ENCODE measurements at regions not wholly inside any gene's neighbourhood (a gene's known extent, or its start where the extent isn't known, plus 50 kb on each side); places are given as distances from the start of the nearest gene placed in this dataset.
"Not testable (repeated sequence)": the region's sequence is repeated elsewhere in the genome, so short reads cannot be mapped to it uniquely, and the experiment has no call there.

DNA sequence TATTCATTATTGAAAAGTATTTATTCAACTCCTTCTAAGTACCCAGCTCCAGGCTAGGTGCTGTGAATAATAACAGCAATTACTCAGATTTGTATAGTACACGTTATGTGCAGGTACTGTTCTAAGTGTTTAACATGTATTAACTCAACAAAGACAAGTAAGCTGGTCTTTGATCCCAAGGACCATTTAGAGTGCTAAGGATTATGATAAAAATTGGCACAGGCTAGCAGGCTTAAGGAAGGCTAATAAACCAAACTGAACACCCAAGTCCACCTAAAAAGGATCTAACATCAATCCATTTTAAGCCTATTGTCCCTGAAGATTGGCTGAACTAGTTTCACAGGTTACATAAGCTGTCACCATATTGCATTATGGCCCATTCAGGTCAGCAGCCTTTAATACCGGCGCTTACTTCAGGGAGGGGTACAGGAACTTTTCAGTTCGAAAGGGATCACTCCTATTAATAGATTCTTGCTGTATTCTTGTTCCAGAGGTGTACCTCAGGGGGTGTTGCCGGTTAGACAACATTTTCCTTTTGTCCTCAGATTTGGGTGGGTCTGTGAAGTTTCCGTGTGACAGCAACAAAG lies 99.0 kb upstream of the GMDS start:
- H3K27me3 ChIP-seq (ENCODE audit: control insufficient read depth, insufficient read depth, low read length): no peaks in the 10 kb centered on the region
- H3K9ac ChIP-seq (ENCODE audit: low read depth, low read length): no peak overlapping the region
- H3K9me3 ChIP-seq (ENCODE audit: control insufficient read depth, insufficient read depth, low read length): no peaks in the 10 kb centered on the region
- H3K36me3 ChIP-seq (ENCODE audit: control insufficient read depth, insufficient read depth, low read length): no peaks in the 10 kb centered on the region
- no peak overlapping the region for H3K4me3 ChIP-seq (ENCODE audit: low read depth, low read length)
- no peaks in the 10 kb centered on the region for H3K4me1 ChIP-seq (ENCODE audit: control insufficient read depth, insufficient read depth, low read length)

GRCh38 chr6:2327591-2327990 lies 82.2 kb upstream of the GMDS start:
- no peaks in the 10 kb centered on the region for H3K4me1 ChIP-seq (ENCODE audit: control insufficient read depth, insufficient read depth, low read length)
- no peak overlapping the region for H3K4me3 ChIP-seq (ENCODE audit: low read depth, low read length)
- H3K27me3 ChIP-seq (ENCODE audit: control insufficient read depth, insufficient read depth, low read length): no peaks in the 10 kb centered on the region
- H3K36me3 ChIP-seq (ENCODE audit: control insufficient read depth, insufficient read depth, low read length): no peaks in the 10 kb centered on the region
- no peak overlapping the region for H3K9ac ChIP-seq (ENCODE audit: low read depth, low read length)
- H3K9me3 ChIP-seq (ENCODE audit: control insufficient read depth, insufficient read depth, low read length): peaks cover 10% of the 10 kb centered on the region

- H3K9ac ChIP-seq (ENCODE audit: low read depth, low read length): no peak overlapping the region
- no peaks in the 10 kb centered on the region for H3K36me3 ChIP-seq (ENCODE audit: control insufficient read depth, insufficient read depth, low read length)
- H3K4me3 ChIP-seq (ENCODE audit: low read depth, low read length): no peak overlapping the region
- no peaks in the 10 kb centered on the region for H3K4me1 ChIP-seq (ENCODE audit: control insufficient read depth, insufficient read depth, low read length)
- H3K9me3 ChIP-seq (ENCODE audit: control insufficient read depth, insufficient read depth, low read length): peaks cover 10% of the 10 kb centered on the region
- H3K27me3 ChIP-seq (ENCODE audit: control insufficient read depth, insufficient read depth, low read length): no peaks in the 10 kb centered on the region
These were observed 79.0 kb upstream of the GMDS start for GRCh38 chr6:2324166-2324953.

GRCh38 chr6:2317498-2317897 lies 72.1 kb upstream of the GMDS start:
- H3K4me3 ChIP-seq (ENCODE audit: low read depth, low read length); H3K4me1 ChIP-seq (ENCODE audit: control insufficient read depth, insufficient read depth, low read length); H3K36me3 ChIP-seq (ENCODE audit: control insufficient read depth, insufficient read depth, low read length); H3K9ac ChIP-seq (ENCODE audit: low read depth, low read length); H3K9me3 ChIP-seq (ENCODE audit: control insufficient read depth, insufficient read depth, low read length); H3K27me3 ChIP-seq (ENCODE audit: control insufficient read depth, insufficient read depth, low read length): not testable (repeated sequence)

DNA sequence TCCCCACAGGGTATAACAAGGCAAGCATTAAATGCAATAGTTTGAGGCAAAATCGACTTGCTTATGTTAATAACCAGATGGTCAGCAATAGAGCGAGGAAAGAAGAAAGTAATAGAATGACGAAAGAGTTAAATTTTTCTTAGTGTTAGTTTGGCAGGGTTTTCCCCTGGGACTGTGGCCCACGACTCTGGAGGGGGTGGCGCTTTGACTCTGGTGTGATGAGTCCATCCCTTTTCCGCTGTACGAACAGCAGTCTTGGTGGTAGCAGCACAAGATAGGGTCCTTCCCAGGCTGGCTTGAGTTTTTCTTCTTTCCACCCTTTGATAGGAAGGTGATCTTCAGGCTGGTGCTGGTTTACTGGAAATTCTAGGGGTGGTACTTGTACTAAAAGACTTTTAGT lies 69.2 kb upstream of the GMDS start:
- Histone ChIP-seq H3K36me3 (ENCODE audit: control insufficient read depth, insufficient read depth, low read length) (peaks cover 2% of the 10 kb centered on the region), H3K9me3 (ENCODE audit: control insufficient read depth, insufficient read depth, low read length) (peaks cover 3% of the 10 kb centered on the region), H3K4me3 (ENCODE audit: low read depth, low read length) (no peak overlapping the region), H3K9ac (ENCODE audit: low read depth, low read length) (no peak overlapping the region), H3K4me1 (ENCODE audit: control insufficient read depth, insufficient read depth, low read length) (no peaks in the 10 kb centered on the region), H3K27me3 (ENCODE audit: control insufficient read depth, insufficient read depth, low read length) (no peaks in the 10 kb centered on the region)

DNA sequence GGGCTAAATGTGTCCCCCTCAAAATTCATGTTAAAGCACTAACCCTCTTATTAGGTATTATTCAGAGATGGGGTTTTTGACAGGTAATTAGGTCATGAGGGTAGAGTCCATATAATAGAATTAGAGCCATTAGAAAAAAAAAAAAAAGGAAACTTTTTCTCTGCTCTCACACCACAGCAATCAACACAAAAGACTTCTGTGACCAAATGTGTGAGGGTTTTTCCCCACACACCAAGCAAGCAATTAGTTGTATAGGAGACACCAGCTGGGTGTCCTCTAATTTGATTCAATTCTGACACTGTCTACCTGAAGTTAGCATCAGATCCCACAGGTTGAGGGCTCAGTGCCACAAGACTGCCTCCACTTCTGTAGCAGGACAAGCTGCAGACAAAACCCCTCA lies 64.6 kb upstream of the GMDS start:
- H3K36me3 ChIP-seq (ENCODE audit: control insufficient read depth, insufficient read depth, low read length): no peaks in the 10 kb centered on the region
- H3K9me3 ChIP-seq (ENCODE audit: control insufficient read depth, insufficient read depth, low read length): no peaks in the 10 kb centered on the region
- no peak overlapping the region for H3K9ac ChIP-seq (ENCODE audit: low read depth, low read length)
- no peak overlapping the region for H3K4me3 ChIP-seq (ENCODE audit: low read depth, low read length)
- H3K27me3 ChIP-seq (ENCODE audit: control insufficient read depth, insufficient read depth, low read length): no peaks in the 10 kb centered on the region
- H3K4me1 ChIP-seq (ENCODE audit: control insufficient read depth, insufficient read depth, low read length): no peaks in the 10 kb centered on the region

- Histone ChIP-seq H3K9ac (ENCODE audit: low read depth, low read length) (no peak overlapping the region), H3K4me1 (ENCODE audit: control insufficient read depth, insufficient read depth, low read length) (no peaks in the 10 kb centered on the region), H3K9me3 (ENCODE audit: control insufficient read depth, insufficient read depth, low read length) (no peaks in the 10 kb centered on the region), H3K36me3 (ENCODE audit: control insufficient read depth, insufficient read depth, low read length) (no peaks in the 10 kb centered on the region), H3K27me3 (ENCODE audit: control insufficient read depth, insufficient read depth, low read length) (no peaks in the 10 kb centered on the region), H3K4me3 (ENCODE audit: low read depth, low read length) (no peak overlapping the region)
These were observed 63.7 kb upstream of the GMDS start for GRCh38 chr6:2309122-2309521.

- no peaks in the 10 kb centered on the region for H3K4me1 ChIP-seq (ENCODE audit: control insufficient read depth, insufficient read depth, low read length)
- H3K27me3 ChIP-seq (ENCODE audit: control insufficient read depth, insufficient read depth, low read length): no peaks in the 10 kb centered on the region
- no peak overlapping the region for H3K4me3 ChIP-seq (ENCODE audit: low read depth, low read length)
- no peaks in the 10 kb centered on the region for H3K9me3 ChIP-seq (ENCODE audit: control insufficient read depth, insufficient read depth, low read length)
- no peak overlapping the region for H3K9ac ChIP-seq (ENCODE audit: low read depth, low read length)
- H3K36me3 ChIP-seq (ENCODE audit: control insufficient read depth, insufficient read depth, low read length): no peaks in the 10 kb centered on the region
These were observed 62.4 kb upstream of the GMDS start for GRCh38 chr6:2307799-2308198.

GRCh38 chr6:2305951-2306350 lies 60.5 kb upstream of the GMDS start:
- Histone ChIP-seq H3K4me3 (ENCODE audit: low read depth, low read length) (no peak overlapping the region), H3K9ac (ENCODE audit: low read depth, low read length) (no peak overlapping the region), H3K9me3 (ENCODE audit: control insufficient read depth, insufficient read depth, low read length) (no peaks in the 10 kb centered on the region), H3K36me3 (ENCODE audit: control insufficient read depth, insufficient read depth, low read length) (no peaks in the 10 kb centered on the region), H3K27me3 (ENCODE audit: control insufficient read depth, insufficient read depth, low read length) (no peaks in the 10 kb centered on the region), H3K4me1 (ENCODE audit: control insufficient read depth, insufficient read depth, low read length) (no peaks in the 10 kb centered on the region)

GRCh38 chr6:2302482-2302881 lies 57.1 kb upstream of the GMDS start:
- not testable (repeated sequence) for H3K27me3 ChIP-seq (ENCODE audit: control insufficient read depth, insufficient read depth, low read length); H3K4me1 ChIP-seq (ENCODE audit: control insufficient read depth, insufficient read depth, low read length); H3K9me3 ChIP-seq (ENCODE audit: control insufficient read depth, insufficient read depth, low read length); H3K4me3 ChIP-seq (ENCODE audit: low read depth, low read length); H3K36me3 ChIP-seq (ENCODE audit: control insufficient read depth, insufficient read depth, low read length); H3K9ac ChIP-seq (ENCODE audit: low read depth, low read length)

DNA sequence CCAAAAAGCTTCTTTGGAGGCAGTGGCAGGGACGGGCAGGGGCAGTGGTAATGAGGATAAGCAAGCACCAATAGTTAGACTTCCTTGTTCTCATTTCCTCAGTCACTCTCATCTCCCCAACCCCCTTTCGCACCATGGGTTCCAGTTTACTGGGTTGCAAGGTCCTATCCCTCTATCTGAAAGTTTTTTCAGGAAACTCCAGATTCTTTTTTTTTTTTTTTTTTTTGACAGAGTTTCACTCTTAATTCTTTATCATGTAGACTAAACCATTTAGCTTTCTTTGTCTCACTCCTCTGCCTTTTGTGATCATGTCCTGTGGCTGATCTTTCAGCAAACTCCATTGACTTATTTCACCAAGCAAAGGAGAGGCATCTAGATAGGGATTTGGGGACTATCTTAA lies 51.4 kb upstream of the GMDS start:
- H3K4me1 ChIP-seq (ENCODE audit: control insufficient read depth, insufficient read depth, low read length): peaks cover 3% of the 10 kb centered on the region
- no peak overlapping the region for H3K9ac ChIP-seq (ENCODE audit: low read depth, low read length)
- H3K27me3 ChIP-seq (ENCODE audit: control insufficient read depth, insufficient read depth, low read length): no peaks in the 10 kb centered on the region
- no peak overlapping the region for H3K4me3 ChIP-seq (ENCODE audit: low read depth, low read length)
- H3K9me3 ChIP-seq (ENCODE audit: control insufficient read depth, insufficient read depth, low read length): no peaks in the 10 kb centered on the region
- no peaks in the 10 kb centered on the region for H3K36me3 ChIP-seq (ENCODE audit: control insufficient read depth, insufficient read depth, low read length)

Data from iPS-15b (cell line).